ENCODE measurements at regions not wholly inside any gene's neighbourhood (a gene's known extent, or its start where the extent isn't known, plus 50 kb on each side); places are given as distances from the start of the nearest gene placed in this dataset.

GRCh38 chr20:51159981-51160380 is 137.1 kb upstream of the KCNG1 start:
- intact Hi-C loops (cut with micrococcal nuclease) (no loop called here), dilution Hi-C loops (cut with MboI; ENCODE audit: extremely low pct_ligation_motif_present, low sequenced_read_pairs) (no loop called here)
- Histone ChIP-seq H3K4me1 (ENCODE audit: control insufficient read depth, extremely low read depth, insufficient read depth, low read length) (no peaks in the 10 kb centered on the region), H3K4me2 (ENCODE audit: insufficient read depth, low read length) (no peak overlapping the region), H2AFZ (ENCODE audit: low read depth, low read length) (no peak overlapping the region), H3K9me1 (replicated peaks; ENCODE audit: control insufficient read depth, extremely low read depth, insufficient read depth, low read length) (no peaks in the 10 kb centered on the region), H3K79me2 (ENCODE audit: control insufficient read depth, insufficient read depth, low read length) (no peaks in the 10 kb centered on the region), H4K20me1 (replicated peaks; ENCODE audit: control insufficient read depth, extremely low read depth, insufficient read depth, low read length) (no peaks in the 10 kb centered on the region), H3K4me3 (replicated peaks in 1 of 3; ENCODE audit: insufficient read depth in 1 of 3, low read depth in 1 of 3, low read length in 3 of 3) (no peak overlapping the region), H3K27ac (ENCODE audit: insufficient read depth, low read depth, low read length) (no peak overlapping the region), H3K9me3 (replicated peaks; ENCODE audit: control insufficient read depth, insufficient read depth, low read length) (no peaks in the 10 kb centered on the region), H3K9ac (replicated peaks; ENCODE audit: extremely low read depth, insufficient read depth, low read length) (no peak overlapping the region), H3K27me3 (ENCODE audit: control insufficient read depth in 2 of 2, insufficient read depth in 2 of 2, low read length in 2 of 2) (peaks cover 6 to 14% of the 10 kb centered on the region in 2 experiments), H3K36me3 (ENCODE audit: control insufficient read depth in 2 of 2, extremely low read depth in 1 of 2, insufficient read depth in 2 of 2, low read length in 2 of 2) (no peaks in the 10 kb centered on the region)
- ChIA-PET POLR2A (no interaction called here), CTCF (interaction anchor here (0.9 kb wide), 1 partner anchor 10 kb away, joined by 3 read pairs; no protein-coding TSS in a partner anchor)
- no peak for DNase-seq (ENCODE audit: low read depth, low spot score)
- no peak for FAIRE-seq
- TF ChIP-seq POLR2A (IDR thresholded peaks at IDR 0.05; ENCODE audit: low read depth, low read length) (no peak), EZH2 (IDR thresholded peaks at IDR 0.05; ENCODE audit: borderline replicate concordance, low read depth, low read length, severe bottlenecking) (no peak), JUN (IDR thresholded peaks at IDR 0.05; ENCODE audit: borderline replicate concordance, insufficient read depth, insufficient read length, low read depth) (no peak), FOS (IDR thresholded peaks at IDR 0.05; ENCODE audit: borderline replicate concordance, insufficient read depth, low read length) (no peak), MYC (IDR thresholded peaks at IDR 0.05; ENCODE audit: low read depth, low read length) (no peak)
- no TSS peak for BruUV-seq (replicated peaks)

- Histone ChIP-seq H3K27ac (ENCODE audit: insufficient read depth, low read depth, low read length) (no peak overlapping the region), H3K9me3 (replicated peaks; ENCODE audit: control insufficient read depth, insufficient read depth, low read length) (no peaks in the 10 kb centered on the region), H3K4me2 (ENCODE audit: insufficient read depth, low read length) (no peak overlapping the region), H3K4me1 (ENCODE audit: control insufficient read depth, extremely low read depth, insufficient read depth, low read length) (no peaks in the 10 kb centered on the region), H3K9me1 (replicated peaks; ENCODE audit: control insufficient read depth, extremely low read depth, insufficient read depth, low read length) (no peaks in the 10 kb centered on the region), H3K79me2 (ENCODE audit: control insufficient read depth, insufficient read depth, low read length) (no peaks in the 10 kb centered on the region), H2AFZ (ENCODE audit: low read depth, low read length) (no peak overlapping the region), H4K20me1 (replicated peaks; ENCODE audit: control insufficient read depth, extremely low read depth, insufficient read depth, low read length) (no peaks in the 10 kb centered on the region), H3K4me3 (replicated peaks in 1 of 3; ENCODE audit: insufficient read depth in 1 of 3, low read depth in 1 of 3, low read length in 3 of 3) (no peak overlapping the region), H3K36me3 (ENCODE audit: control insufficient read depth in 2 of 2, extremely low read depth in 1 of 2, insufficient read depth in 2 of 2, low read length in 2 of 2) (no peaks in the 10 kb centered on the region), H3K27me3 (ENCODE audit: control insufficient read depth in 2 of 2, insufficient read depth in 2 of 2, low read length in 2 of 2) (peaks cover 6 to 14% of the 10 kb centered on the region in 2 experiments), H3K9ac (replicated peaks; ENCODE audit: extremely low read depth, insufficient read depth, low read length) (no peak overlapping the region)
- CTCF ChIA-PET = interaction anchor here (0.9 kb wide), 1 partner anchor 9 kb away, joined by 3 read pairs; no protein-coding TSS in a partner anchor
- BruUV-seq (replicated peaks) = no TSS peak
- TF ChIP-seq MYC (IDR thresholded peaks at IDR 0.05; ENCODE audit: low read depth, low read length) (no peak), GATA2 (IDR thresholded peaks at IDR 0.05; ENCODE audit: insufficient read depth, insufficient read length, low read depth, low read length) (no peak), POLR2A (IDR thresholded peaks at IDR 0.05; ENCODE audit: low read depth, low read length) (no peak), EZH2 (IDR thresholded peaks at IDR 0.05; ENCODE audit: borderline replicate concordance, low read depth, low read length, severe bottlenecking) (no peak), POLR2AphosphoS5 (IDR thresholded peaks at IDR 0.05; ENCODE audit: insufficient read depth, low read depth, low read length) (no peak), FOS (IDR thresholded peaks at IDR 0.05; ENCODE audit: borderline replicate concordance, insufficient read depth, low read length) (no peak), JUN (IDR thresholded peaks at IDR 0.05; ENCODE audit: borderline replicate concordance, insufficient read depth, insufficient read length, low read depth) (no peak)
- TF ChIP-seq, protein P1, sequence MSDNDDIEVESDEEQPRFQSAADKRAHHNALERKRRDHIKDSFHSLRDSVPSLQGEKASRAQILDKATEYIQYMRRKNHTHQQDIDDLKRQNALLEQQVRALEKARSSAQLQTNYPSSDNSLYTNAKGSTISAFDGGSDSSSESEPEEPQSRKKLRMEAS (IDR thresholded peaks at IDR 0.05; ENCODE audit: insufficient read depth, insufficient read length) = no peak
- TF ChIP-seq, protein P2, sequence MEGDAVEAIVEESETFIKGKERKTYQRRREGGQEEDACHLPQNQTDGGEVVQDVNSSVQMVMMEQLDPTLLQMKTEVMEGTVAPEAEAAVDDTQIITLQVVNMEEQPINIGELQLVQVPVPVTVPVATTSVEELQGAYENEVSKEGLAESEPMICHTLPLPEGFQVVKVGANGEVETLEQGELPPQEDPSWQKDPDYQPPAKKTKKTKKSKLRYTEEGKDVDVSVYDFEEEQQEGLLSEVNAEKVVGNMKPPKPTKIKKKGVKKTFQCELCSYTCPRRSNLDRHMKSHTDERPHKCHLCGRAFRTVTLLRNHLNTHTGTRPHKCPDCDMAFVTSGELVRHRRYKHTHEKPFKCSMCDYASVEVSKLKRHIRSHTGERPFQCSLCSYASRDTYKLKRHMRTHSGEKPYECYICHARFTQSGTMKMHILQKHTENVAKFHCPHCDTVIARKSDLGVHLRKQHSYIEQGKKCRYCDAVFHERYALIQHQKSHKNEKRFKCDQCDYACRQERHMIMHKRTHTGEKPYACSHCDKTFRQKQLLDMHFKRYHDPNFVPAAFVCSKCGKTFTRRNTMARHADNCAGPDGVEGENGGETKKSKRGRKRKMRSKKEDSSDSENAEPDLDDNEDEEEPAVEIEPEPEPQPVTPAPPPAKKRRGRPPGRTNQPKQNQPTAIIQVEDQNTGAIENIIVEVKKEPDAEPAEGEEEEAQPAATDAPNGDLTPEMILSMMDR (IDR thresholded peaks at IDR 0.05; ENCODE audit: extremely low read depth in 1 of 2, insufficient read depth in 1 of 2, low read depth in 1 of 2, low read length in 2 of 2) = no peak
- intact Hi-C loops (cut with micrococcal nuclease) (no loop called here), dilution Hi-C loops (cut with MboI; ENCODE audit: extremely low pct_ligation_motif_present, low sequenced_read_pairs) (no loop called here)
- POLR2A ChIA-PET = no interaction called here
- FAIRE-seq = no peak
- no peak for DNase-seq (ENCODE audit: low read depth, low spot score)
These were observed 136.4 kb upstream of the KCNG1 start for GRCh38 chr20:51159303-51159702.
